ENCODE measurements at regions not wholly inside any gene's neighbourhood (a gene's known extent, or its start where the extent isn't known, plus 50 kb on each side); places are given as distances from the start of the nearest gene placed in this dataset.

GRCh38 chr10:25697412-25697811, 236.6 kb upstream of the MYO3A start:
- TF ChIP-seq EP300 (IDR thresholded peaks at IDR 0.05) (no peak), POLR2AphosphoS5 (IDR thresholded peaks at IDR 0.05) (no peak), CTCF (IDR thresholded peaks at IDR 0.05) (no peak), POLR2A (IDR thresholded peaks at IDR 0.05) (no peak)

Data from stomach (tissue), 4 donors.